SK-N-SH (cell line): ENCODE measurements at regions not wholly inside any gene's neighbourhood (a gene's known extent, or its start where the extent isn't known, plus 50 kb on each side); places are given as distances from the start of the nearest gene placed in this dataset.

Experiments used
- EZH2phosphoT487 ChIP-seq: fragments of 200-600 bp; sonication (generic); IDR thresholded peaks from 2 replicates; pipeline ENCODE4 v1.6.1; 2017; ENCODE audit warnings: low read depth, mixed run types, mild to moderate bottlenecking, antibody characterized with exemption, moderate library complexity, borderline replicate concordance
- FOXM1 ChIP-seq: IDR thresholded peaks from 2 replicates; pipeline ENCODE4 v1.4.0; 2012; ENCODE audit warnings: low read depth, mild to moderate bottlenecking
- MEF2A ChIP-seq: IDR thresholded peaks from 2 replicates; pipeline ENCODE4 v1.4.0; 2012; ENCODE audit warnings: low read depth, borderline replicate concordance
- MXI1 ChIP-seq: IDR thresholded peaks from 2 replicates; pipeline ENCODE4 v1.6.1; 2012; ENCODE audit warnings: mild to moderate bottlenecking, low read depth, low read length, improper control_type of control experiment
- NFIC ChIP-seq: IDR thresholded peaks from 2 replicates; pipeline ENCODE4 v1.4.0; 2012; ENCODE audit warnings: borderline replicate concordance
- NRF1 ChIP-seq: IDR thresholded peaks from 2 replicates; pipeline ENCODE4 v1.6.1; 2012; ENCODE audit warnings: low read depth, mild to moderate bottlenecking, low read length
- POLR2AphosphoS5 ChIP-seq: IDR thresholded peaks from 2 replicates; pipeline ENCODE4 v1.6.1; 2012; ENCODE audit warnings: low read depth, low read length
- RAD21 ChIP-seq: IDR thresholded peaks from 2 replicates; pipeline ENCODE4 v1.6.1; 2012; ENCODE audit warnings: mild to moderate bottlenecking, low read length
- RCOR1 ChIP-seq: fragments of 150-350 bp; IDR thresholded peaks from 2 replicates; pipeline ENCODE4 v1.6.1; 2017; ENCODE audit warnings: antibody characterized with exemption, low read length
- SIN3A ChIP-seq: IDR thresholded peaks from 2 replicates; pipeline ENCODE4 v1.6.1; 2012; ENCODE audit warnings: low read depth, mild to moderate bottlenecking, low read length, moderate library complexity, borderline replicate concordance
- TAF1 ChIP-seq: IDR thresholded peaks from 2 replicates; pipeline ENCODE4 v1.6.1; 2012; ENCODE audit warnings: low read depth, mild to moderate bottlenecking, low read length, moderate library complexity, borderline replicate concordance
- YY1 ChIP-seq: IDR thresholded peaks from 2 replicates; pipeline ENCODE4 v1.4.0; 2012; ENCODE audit warnings: low read depth, mild to moderate bottlenecking
- TF ChIP-seq, protein P1 (sequence below): IDR thresholded peaks from 2 replicates; pipeline ENCODE4 v1.4.0; 2012; ENCODE audit warnings: low read depth
- TF ChIP-seq, protein P2 (sequence below): fragments of 200-600 bp; sonication (generic); IDR thresholded peaks from 2 replicates; pipeline ENCODE4 v1.6.1; 2017; ENCODE audit warnings: antibody characterized with exemption, mild to moderate bottlenecking, moderate library complexity

DNA sequence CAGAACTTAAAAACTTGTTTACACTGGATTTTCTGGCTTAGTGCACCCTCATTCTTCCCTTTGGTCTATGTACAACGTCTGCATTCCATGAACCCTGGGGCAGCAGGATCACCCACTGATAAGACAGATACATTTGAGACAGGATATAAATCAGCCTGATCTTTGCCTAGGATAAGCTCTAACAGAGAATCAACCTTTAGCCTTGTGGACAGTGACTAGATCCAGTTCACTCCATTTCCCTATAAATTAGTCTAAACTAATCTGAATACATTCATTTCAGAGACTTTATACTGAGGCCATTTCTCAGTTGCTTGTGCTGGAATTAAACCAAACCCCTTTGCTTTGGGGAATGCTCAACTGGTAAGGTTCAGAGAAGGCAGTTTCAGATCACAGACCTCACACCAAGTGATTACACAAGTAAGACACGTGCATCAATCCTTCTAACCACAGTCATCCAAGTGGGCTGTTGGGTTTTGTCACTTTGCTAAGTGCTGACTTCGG is 639.8 kb upstream of the FZD8 start:
- TF ChIP-seq RCOR1 = no peak
- no peak for TF ChIP-seq SIN3A
- TF ChIP-seq RAD21 = no peak
- no peak for TF ChIP-seq POLR2AphosphoS5
- no peak for TF ChIP-seq EZH2phosphoT487
- TF ChIP-seq, protein P1, sequence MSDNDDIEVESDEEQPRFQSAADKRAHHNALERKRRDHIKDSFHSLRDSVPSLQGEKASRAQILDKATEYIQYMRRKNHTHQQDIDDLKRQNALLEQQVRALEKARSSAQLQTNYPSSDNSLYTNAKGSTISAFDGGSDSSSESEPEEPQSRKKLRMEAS = no peak
- no peak for TF ChIP-seq MEF2A
- TF ChIP-seq, protein P2, sequence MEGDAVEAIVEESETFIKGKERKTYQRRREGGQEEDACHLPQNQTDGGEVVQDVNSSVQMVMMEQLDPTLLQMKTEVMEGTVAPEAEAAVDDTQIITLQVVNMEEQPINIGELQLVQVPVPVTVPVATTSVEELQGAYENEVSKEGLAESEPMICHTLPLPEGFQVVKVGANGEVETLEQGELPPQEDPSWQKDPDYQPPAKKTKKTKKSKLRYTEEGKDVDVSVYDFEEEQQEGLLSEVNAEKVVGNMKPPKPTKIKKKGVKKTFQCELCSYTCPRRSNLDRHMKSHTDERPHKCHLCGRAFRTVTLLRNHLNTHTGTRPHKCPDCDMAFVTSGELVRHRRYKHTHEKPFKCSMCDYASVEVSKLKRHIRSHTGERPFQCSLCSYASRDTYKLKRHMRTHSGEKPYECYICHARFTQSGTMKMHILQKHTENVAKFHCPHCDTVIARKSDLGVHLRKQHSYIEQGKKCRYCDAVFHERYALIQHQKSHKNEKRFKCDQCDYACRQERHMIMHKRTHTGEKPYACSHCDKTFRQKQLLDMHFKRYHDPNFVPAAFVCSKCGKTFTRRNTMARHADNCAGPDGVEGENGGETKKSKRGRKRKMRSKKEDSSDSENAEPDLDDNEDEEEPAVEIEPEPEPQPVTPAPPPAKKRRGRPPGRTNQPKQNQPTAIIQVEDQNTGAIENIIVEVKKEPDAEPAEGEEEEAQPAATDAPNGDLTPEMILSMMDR = no peak
- no peak for TF ChIP-seq TAF1
- TF ChIP-seq NRF1 = no peak
- no peak for TF ChIP-seq MXI1
- TF ChIP-seq NFIC = no peak
- no peak for TF ChIP-seq YY1
- no peak for TF ChIP-seq FOXM1
